ENCODE measurements at regions not wholly inside any gene's neighbourhood (a gene's known extent, or its start where the extent isn't known, plus 50 kb on each side); places are given as distances from the start of the nearest gene placed in this dataset.

DNA sequence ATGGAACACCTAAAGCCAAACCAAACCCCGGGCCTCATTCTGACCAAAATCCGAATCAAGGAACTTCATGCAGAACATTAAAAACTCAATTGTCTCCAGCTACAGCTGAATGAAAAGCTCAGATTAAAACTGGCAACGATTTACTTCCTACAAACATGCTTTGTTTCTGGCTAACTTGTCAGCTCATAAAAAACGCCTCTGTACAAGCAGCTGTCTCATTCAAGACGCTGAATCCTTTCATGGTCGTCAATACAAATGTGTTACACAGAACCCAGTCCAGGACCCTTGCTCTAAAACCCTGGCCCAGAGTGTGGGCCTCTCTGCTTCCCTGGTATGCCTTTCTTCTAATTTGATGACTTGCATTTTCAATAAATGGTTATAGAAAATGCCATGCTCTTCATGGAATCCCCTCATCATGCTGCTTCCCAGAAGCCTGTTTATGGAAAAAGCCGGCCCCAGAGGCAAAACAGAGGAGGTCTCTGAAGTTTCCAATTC lies 183.1 kb downstream of the PHLDA1 start:
- intact Hi-C loops (cut with DNase I), result no loop called here
- no peaks in the 10 kb centered on the region for H3K27me3 ChIP-seq
- H3K4me3 ChIP-seq (replicated peaks in 1 of 3), result no peak overlapping the region
- H3K4me1 ChIP-seq, result peaks cover 20 to 30% of the 10 kb centered on the region in 2 donors
- no peaks in the 10 kb centered on the region for H3K9me3 ChIP-seq
- 55 to 75% methylated on average over 7 of the region's 7 CpGs for WGBS, 2 donors
- no peaks in the 10 kb centered on the region for H3K36me3 ChIP-seq
- DNase-seq, result no peak
- TF ChIP-seq, protein P1, sequence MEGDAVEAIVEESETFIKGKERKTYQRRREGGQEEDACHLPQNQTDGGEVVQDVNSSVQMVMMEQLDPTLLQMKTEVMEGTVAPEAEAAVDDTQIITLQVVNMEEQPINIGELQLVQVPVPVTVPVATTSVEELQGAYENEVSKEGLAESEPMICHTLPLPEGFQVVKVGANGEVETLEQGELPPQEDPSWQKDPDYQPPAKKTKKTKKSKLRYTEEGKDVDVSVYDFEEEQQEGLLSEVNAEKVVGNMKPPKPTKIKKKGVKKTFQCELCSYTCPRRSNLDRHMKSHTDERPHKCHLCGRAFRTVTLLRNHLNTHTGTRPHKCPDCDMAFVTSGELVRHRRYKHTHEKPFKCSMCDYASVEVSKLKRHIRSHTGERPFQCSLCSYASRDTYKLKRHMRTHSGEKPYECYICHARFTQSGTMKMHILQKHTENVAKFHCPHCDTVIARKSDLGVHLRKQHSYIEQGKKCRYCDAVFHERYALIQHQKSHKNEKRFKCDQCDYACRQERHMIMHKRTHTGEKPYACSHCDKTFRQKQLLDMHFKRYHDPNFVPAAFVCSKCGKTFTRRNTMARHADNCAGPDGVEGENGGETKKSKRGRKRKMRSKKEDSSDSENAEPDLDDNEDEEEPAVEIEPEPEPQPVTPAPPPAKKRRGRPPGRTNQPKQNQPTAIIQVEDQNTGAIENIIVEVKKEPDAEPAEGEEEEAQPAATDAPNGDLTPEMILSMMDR (IDR thresholded peaks at IDR 0.05), result no peak
- no peak for TF ChIP-seq POLR2A (IDR thresholded peaks at IDR 0.05)
- H3K27ac ChIP-seq, result no peak overlapping the region

DNA sequence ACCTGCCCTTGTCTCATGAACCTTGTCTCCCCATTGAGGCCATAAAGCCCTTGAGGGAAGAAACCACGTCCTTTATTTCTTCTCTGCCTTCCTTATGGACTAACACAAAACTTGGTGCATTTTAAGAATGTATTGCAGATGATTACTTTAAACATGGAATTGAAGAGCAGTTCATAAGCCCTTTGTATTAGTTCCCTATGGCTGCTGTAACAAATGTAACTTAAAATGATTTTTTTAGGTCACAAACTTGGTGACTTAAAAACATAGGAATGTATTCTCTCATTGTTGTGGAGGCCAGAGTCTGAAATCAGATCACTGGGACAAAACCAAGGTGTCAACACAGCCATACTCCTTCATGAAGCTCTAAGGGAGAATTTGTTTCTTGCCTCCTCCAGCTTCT lies 185.5 kb downstream of the PHLDA1 start:
- intact Hi-C loops (cut with DNase I), result no loop called here
- Histone ChIP-seq H3K27me3 (no peaks in the 10 kb centered on the region), H3K9me3 (no peaks in the 10 kb centered on the region), H3K27ac (no peak overlapping the region), H3K4me3 (replicated peaks in 1 of 3) (no peak overlapping the region), H3K36me3 (no peaks in the 10 kb centered on the region), H3K4me1 (peaks cover 6 to 12% of the 10 kb centered on the region in 2 donors)
- WGBS, 2 donors, result 97 to 98% methylated on average over 1 of the region's 1 CpG
- DNase-seq, result no peak
- TF ChIP-seq, protein P1 (IDR thresholded peaks at IDR 0.05), result no peak
- no peak for TF ChIP-seq POLR2A (IDR thresholded peaks at IDR 0.05)

DNA sequence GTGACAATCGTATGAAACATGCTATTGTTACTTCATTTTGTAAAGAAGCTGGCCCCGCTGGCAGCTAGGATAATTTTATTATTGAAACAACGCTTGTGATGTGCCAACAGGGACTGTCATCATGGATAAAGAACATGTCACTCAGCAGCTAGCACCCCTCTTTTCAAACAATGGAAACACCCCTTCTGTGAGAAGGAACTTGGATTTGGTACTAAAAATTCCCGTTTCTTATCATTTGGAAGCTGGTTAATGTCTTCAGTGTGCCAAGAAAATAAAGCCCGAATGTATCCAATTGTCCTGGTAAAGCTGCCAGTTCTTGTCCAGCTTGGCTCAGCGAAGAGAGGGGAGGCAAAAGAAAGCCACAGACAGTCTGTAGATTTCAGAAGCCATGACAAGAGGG lies 186.6 kb downstream of the PHLDA1 start:
- TF ChIP-seq, protein P1 (IDR thresholded peaks at IDR 0.05), result no peak
- no peak for TF ChIP-seq POLR2A (IDR thresholded peaks at IDR 0.05)
- Histone ChIP-seq H3K4me1 (peaks cover 0 to 9% of the 10 kb centered on the region in 2 donors), H3K36me3 (no peaks in the 10 kb centered on the region), H3K4me3 (replicated peaks in 1 of 3) (no peak overlapping the region), H3K9me3 (no peaks in the 10 kb centered on the region), H3K27me3 (no peaks in the 10 kb centered on the region), H3K27ac (no peak overlapping the region)
- intact Hi-C loops (cut with DNase I), result no loop called here
- WGBS, 2 donors, result 75 to 91% methylated on average over 6 of the region's 6 CpGs
- no peak for DNase-seq

DNA sequence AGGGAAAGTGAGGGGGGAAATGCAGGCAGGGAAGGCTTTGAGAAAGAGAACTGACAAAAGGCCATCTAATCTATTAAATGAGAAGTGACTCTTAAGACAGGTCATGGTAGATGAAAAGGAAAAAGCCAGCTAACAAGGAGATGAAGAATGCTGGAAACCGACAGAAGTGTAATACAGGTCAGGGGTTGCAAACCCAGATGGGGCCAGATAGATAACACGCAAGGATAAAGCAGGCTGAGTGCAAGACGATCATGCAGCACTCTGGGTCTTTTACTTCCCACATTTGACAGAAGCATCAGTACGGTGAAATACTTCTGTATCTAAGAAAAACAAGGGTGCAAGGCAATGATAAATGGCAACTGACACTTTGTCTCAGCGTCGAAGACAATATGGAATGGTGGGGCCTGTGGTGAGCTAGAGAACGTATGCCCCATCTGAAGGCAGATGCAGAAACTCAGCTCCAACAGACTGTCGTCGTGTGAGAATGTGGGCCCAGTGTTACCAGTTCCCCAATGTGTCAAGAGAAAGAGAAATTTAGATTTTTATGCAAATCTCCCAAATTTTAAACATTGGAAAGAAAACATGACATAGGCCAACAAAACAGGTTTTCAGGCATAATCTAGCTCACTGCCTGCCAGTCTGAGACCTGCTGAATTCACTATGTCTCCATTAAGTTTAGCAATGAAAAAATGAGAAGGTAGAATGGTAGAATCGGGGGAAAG lies 187.4 kb downstream of the PHLDA1 start:
- Histone ChIP-seq H3K27ac (no peak overlapping the region), H3K4me1 (peaks cover 0 to 9% of the 10 kb centered on the region in 2 donors), H3K27me3 (no peaks in the 10 kb centered on the region), H3K9me3 (no peaks in the 10 kb centered on the region), H3K4me3 (replicated peaks in 1 of 3) (no peak overlapping the region), H3K36me3 (no peaks in the 10 kb centered on the region)
- WGBS, 2 donors, result 83 to 88% methylated on average over 10 of the region's 10 CpGs
- no peak for DNase-seq
- intact Hi-C loops (cut with DNase I), result no loop called here
- no peak for TF ChIP-seq POLR2A (IDR thresholded peaks at IDR 0.05)

DNA sequence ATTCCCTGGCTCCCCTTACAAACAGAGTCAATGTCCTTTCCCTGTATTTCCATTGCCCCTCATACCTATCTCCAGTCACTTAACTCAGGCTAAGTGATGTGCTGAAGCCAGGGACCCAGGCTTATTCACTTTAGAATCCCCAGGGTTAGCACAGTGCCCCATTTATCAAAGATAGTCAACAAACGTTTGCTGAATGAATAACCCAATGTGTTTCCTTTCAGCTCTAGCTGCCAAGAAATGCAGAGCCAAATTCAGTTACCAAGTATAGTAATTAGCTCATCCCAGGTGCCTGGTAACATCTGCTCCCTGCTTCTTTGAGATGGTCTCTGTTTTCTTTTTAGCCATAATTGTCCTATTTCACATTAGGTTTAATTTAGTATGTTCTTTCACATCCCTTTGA lies 189.5 kb downstream of the PHLDA1 start:
- Histone ChIP-seq H3K27ac (no peak overlapping the region), H3K4me1 (no peaks in the 10 kb centered on the region), H3K36me3 (no peaks in the 10 kb centered on the region), H3K4me3 (replicated peaks in 1 of 3) (no peak overlapping the region), H3K9me3 (no peaks in the 10 kb centered on the region), H3K27me3 (no peaks in the 10 kb centered on the region)
- 59 to 69% methylated on average over 1 of the region's 1 CpG for WGBS, 2 donors
- DNase-seq, result no peak
- TF ChIP-seq, protein P1 (IDR thresholded peaks at IDR 0.05), result no peak
- no peak for TF ChIP-seq POLR2A (IDR thresholded peaks at IDR 0.05)
- intact Hi-C loops (cut with DNase I), result no loop called here

All from thyroid gland (tissue), 4 donors.